GM21723 (cell line): ENCODE measurements at regions not wholly inside any gene's neighbourhood (a gene's known extent, or its start where the extent isn't known, plus 50 kb on each side); places are given as distances from the start of the nearest gene placed in this dataset.

Experiments used
- ATAC-seq: cut with Tn5 transposase; IDR thresholded peaks from one replicate; pipeline ENCODE4 v1.9.1; 2021; ENCODE audit warnings: mild to moderate bottlenecking, moderate library complexity; ENCODE audit not compliant: unreplicated experiment

DNA sequence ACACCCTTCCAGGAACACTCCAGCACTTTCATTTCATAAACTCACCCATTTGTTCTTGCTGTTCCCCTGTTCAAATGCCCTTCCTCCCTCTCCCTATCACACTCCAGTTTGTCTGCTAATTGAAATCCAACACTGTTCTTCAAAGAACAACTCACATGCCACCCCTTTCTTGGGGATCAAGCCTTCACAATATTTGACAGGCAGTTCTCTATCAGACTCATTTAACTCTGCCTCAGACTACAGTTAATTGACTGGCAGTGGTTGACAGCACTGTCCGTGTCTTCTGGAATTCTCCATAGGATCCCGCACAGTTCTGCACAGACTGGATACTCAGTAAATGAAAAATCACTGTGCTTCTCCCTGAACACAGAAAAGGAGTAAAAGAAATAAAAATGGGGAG, 87.8 kb downstream of the PMP22 start:
- ATAC-seq: no peak

DNA sequence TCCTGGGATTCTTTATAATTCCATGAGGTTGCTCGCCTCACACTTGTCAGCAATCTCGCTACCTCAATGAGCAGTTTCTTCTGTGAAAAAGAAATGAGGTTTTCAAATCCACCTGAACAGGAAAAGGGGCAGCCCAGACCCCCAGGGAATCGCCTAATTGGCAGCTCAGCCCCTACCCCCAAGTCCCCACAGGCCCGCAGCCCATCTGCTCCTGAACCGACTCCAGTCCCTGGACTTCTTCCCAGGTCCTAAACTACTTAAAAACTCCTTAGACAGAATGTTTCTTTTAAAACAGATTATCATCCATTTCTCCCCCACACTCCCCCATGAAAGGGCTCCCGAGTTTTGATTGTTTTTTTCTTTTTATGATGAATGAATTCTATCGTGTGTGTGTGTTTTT, 89.8 kb downstream of the PMP22 start:
- ATAC-seq: no peak

DNA sequence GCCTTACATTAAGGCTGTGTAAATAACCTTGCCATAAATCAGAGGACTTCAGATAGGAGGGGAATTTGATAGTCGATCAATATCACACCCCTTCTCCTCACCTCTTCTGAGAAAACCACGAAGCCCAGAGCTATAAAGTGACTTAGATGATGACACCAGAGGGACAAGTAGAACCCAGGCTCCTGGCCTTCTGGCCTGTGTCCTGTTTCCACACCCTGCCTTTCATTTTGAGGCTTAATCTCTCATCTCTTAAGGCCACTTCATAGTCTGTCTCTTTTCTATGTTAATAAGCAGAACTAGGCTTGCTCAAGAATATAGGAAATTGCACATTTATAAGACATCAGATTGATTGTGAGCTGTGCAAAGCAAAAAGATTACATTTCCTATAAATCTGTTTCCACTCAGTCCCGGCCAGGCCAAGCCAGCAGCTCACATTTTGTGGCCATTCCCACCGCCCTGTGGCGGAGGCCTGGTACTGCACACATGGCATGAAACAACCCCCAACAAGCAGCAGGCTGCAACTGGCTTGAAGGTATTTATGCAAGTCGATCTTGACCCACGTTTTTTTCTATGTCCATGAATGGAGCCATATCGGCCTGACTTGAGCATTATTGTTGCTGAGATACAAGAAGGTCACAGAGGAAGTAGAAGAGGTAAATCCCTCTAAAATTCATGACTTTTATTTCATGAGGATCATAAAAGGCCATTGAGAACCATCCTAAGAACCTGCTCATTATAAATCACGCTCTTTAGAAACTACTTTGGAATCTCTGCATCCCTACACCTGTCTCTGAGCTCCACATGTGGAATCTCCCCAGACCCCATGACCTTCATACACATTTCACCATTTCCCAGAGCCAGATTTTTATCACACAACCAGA, 93.7 kb downstream of the PMP22 start:
- ATAC-seq: no peak

DNA sequence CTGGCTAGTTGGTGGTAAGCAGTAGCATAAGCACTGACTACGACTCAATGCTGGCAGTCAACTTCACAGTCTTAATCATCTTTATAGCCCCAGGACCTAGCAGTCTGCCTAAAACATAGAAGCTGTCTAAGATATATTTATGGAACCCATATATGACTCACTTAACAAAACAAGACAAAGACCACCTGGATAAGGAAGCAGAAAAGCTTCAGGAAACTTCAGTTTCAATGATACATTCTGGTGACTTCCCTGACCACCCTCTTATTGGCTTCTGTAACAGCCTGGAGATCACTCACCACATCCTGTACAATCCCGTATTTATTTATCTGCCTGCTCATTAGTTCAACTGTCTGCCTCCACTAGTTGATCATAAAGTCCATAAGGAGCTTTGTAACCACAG, 95.5 kb downstream of the PMP22 start:
- no peak for ATAC-seq

DNA sequence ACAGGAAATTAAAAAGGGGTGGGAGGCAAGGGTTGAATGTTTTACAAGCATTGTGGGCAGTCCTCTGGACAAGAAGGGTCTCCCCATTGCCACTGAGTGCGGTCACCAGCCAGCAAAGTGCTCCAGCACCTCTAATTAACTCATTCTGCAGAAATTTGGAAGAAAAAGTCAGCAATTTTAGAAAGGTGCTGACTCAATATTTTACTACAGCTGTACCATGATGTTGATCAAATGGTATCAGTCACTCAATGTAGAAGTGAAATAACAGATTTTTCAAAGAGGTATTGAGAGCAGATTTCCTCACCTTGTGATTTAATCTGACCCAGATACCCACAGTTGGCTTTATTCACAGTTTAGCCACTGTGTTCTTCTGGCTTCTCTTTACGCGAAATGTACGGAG, 96.7 kb downstream of the PMP22 start:
- ATAC-seq: no peak

DNA sequence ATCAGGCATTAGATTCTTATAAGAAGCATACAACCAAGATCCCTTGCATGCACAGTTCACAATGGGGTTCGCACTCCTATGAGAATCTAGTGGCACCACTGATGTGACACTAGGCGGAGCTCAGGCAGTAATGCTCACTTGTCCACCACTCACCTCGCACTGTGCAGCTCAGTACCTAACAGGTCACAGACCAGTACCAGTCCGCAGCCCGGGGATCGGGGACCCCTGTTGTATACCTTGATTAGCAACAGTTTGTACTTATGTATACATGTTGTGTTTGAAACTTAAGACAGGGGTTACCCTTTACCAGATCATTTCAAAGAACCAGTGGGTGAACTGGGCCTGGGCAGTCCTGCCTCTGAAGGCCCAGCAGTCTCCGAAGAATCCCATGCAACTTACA, 103.7 kb downstream of the PMP22 start:
- ATAC-seq: no peak

DNA sequence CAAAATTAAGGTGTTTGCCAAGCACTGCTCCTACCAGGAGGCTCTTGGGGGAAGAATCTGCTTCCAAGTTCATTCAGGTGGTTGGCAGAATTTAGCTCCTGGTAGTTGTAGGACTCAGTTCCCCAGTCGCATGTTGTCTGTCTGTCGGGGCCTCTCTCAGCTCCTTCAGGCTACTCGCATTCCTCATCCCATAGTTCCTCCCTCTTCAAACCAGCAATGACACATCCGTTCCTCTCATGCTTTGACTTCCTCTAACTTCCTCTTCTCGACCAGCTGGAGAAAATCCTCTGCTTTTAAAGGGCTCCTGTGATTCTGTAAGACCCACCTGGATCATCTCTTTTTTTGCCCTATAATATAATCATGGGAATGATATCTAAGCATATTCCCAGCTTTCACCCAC, 108.1 kb downstream of the PMP22 start:
- no peak for ATAC-seq

DNA sequence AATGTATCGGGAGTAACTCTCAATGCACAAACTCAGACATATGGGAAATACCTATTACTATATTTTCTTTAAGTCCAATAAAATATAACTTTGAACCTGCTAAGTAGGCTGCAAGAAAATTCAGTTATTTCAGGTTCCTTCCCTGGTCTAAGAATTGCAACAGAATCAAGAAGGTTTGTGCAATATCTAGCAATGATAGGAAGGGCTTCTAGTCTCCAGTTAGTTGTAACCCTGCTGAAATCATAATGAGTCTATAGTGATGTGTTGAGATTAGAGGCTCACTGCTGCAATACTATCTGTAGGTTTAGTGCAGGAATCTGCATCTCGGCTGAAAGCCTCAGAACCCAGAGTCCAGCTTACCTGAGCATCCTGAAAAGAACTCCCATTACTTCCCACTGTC, 110.5 kb downstream of the PMP22 start:
- no peak for ATAC-seq

DNA sequence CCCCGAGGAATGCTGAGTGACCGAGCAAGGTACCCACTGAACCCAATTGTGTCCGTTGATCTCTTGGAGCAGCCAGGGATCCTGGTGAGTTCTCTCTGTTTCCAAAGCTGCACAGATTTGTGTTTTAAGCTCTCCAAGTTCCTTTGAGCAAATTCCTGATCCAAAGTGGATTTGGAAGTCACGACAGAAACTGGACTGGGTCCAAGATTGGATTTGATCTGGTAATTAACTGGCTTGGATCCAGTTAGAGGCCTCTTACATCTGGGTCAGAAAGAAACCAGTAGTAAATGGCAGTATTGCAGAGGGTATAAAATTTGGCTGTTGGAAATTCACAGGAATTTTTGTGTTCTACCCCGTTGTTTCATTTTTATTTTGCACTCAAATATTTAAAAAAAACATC, 119.5 kb downstream of the PMP22 start:
- no peak for ATAC-seq

DNA sequence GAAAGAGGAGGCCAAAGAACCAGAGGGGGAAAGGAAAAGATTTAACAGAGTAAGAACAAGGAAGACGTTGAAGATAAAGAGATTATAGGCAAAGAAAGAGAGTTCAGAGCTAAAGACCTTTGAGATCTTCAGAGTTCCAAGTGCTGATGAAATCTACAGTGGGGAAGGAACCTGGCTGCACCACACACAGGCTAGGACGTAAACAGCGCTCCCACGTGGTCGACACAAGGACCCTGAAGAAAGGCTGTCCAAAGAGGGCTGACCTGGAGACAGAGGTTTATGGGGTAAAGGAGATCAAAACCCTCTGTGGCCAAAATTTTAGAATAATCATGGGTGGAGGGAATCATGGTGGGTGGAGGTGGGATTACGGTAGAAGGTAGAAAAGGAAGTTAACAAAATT, 121.6 kb downstream of the PMP22 start:
- no peak for ATAC-seq

DNA sequence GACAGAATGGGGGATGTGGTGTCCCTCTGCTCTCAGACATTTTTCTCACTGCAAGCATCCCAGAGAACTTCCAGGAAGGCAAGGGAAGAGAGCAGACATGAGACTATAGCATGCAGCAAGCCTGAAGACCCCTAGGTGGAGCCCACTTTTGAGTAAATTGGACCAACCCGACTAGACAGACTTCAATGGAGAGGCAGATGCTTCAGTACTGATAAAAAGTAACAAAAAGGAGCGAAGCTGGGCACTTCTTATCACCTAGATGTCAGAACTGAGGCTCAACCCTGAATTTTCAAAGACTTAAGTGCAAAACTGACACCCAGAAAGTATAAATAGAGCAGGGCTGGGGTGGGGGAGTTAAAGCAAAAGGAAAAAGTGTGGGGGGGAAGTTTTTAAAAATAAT, 130.8 kb downstream of the PMP22 start:
- ATAC-seq: no peak

DNA sequence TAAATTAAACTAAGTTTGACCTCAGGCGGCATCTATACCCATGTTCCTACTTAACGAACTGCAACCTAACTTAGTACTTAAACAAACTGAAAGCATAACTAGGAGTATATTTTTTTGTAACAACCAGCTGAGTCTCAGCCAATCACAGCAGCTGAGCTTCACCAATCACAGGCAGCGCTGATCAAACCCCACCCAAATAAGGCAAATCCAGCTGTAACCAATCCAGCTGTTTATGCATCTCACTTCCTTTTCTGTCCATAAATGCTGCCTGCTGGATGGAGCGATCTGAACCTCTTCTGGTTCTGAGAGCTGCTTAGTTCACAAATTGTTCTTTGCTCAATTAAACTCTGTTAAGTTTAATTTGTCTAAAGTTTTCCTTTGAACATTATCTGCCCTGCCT, 131.3 kb downstream of the PMP22 start:
- no peak for ATAC-seq

DNA sequence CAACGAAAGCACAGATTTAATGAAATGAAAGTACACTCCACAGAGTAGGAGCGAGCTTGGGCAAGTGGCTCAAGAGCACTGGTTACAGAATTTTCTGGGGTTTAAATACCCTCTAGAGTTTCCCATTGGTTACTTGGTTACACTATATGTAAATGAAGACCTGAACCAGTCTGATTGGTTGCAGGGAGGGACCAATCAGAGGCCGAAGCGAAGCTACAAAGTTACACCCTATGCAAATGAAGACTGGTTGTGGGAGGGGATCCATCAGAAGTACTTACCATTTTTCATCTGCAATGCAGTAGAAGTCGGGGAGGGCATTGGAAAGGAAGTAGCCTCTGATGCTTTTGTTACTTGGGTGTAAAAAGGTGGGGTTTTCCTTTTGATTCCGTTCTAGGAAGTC, 132.0 kb downstream of the PMP22 start:
- no peak for ATAC-seq

DNA sequence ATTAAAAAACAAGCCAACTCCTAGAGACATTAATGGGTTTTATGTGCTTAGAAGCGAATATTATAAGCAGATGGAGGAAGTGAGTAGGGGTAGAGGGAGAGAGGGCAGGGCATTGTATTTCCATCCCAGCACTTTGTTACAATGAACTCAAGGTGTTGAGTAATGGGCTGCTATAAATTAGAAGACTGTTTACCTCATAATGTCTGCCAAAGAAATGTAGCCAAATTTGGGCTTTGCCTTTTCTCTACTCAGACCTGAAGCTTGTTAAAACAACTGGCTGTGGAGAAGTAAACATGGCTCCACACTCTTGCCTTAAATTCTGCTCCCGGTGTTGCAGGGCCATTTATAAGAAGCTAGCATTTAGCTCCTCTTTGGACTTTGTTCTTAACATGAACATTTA, 134.7 kb downstream of the PMP22 start:
- ATAC-seq: no peak

DNA sequence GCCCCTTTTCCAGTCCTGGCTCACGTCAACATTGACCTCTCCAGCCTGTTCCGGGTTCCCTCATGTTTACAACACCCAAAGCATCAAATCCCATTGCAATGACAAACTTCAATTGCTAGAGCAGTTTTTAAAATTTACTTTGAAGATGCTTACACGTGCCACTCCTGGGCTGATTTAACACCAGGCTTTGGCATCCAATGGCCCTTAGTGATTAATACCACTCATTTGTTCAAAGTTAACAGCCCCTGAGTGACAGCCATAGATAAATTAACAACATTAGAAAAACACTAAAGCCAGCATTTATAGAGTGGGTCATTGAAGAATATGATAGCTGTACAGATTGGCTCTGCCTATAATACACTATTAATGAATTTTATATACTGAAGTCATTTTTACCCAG, 135.1 kb downstream of the PMP22 start:
- no peak for ATAC-seq

DNA sequence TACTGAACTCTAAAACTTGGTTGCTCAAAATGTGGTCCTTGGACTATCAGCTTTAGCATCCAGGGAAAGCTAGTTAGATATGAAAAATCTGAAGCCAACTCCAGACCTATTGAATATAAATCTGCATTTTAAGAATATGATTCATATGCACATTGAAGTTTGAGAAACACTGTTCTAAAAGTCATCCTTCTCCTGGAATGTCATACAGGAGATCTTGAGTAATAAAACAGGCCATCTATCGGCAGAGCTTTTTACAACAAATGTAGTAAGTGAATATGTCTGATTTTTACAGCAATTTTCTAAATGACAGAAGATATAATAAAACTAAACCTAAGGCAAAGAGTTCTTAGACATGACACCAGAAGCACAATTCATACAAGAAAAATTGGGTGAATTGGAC, 140.4 kb downstream of the PMP22 start:
- ATAC-seq: no peak

DNA sequence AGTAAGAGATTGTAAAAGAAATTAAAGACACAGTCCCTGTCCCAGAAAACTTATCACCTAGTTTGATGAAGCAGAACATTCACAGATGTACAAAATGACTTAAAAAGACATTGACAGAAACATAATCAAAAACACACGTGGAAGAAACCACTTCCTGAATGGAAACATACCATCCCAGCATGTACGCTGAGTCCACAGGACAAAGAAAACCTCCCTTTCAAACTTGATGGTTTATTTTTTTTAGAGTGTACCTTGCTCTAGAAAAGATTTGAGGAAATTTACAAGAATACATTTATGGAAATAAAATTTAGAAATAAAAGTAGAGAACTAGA, 140.9 kb downstream of the PMP22 start:
- ATAC-seq: no peak

DNA sequence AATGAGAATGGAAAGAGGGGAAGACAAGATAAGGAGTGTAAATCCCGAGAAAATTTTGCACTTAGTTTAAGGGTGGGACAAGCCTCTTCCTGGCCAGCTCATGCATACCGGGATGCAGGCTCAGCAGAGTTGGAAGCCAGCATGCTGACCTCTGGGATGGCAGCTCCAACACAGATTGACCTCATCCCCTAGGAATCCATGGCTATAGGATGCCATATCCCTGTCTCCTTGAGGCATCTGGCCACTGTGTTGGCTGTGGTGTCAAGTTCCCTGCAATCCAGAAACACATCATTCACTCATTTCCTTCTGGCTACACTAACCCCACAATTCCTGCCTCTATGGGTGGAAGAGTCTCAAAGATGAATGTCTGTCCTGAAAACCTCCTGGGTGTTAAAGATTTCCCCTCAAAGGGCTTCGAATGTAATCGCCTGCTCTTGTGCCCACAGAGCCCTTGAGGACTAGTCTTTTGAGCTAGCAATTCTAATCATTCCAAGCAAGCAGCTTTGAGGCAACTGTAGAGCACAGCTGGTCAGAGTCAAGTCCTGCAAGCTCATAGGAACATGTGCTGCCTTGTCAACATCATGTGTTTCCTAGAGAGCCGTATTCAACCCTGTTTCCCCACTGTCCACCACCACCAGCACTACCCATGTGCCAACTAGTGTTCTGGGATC, 141.4 kb downstream of the PMP22 start:
- ATAC-seq: no peak

DNA sequence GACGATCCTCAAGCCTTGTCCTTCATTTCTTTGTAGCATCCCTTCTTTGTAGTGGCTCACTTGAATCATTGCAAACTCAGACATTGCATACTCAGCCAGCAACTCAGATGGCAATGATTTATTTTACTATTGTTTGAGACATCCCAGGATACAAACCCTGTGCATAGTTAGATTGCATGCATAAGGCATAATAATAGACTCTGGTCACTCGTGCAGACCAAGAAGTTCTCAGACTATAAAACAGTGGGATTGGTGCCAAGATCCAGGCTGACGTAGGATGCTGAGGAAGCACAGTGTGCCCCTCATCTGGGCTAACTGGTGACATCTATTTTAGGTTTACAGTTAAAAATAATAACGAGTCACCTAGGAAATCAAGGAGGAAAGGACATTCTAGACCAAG, 142.3 kb downstream of the PMP22 start:
- no peak for ATAC-seq

DNA sequence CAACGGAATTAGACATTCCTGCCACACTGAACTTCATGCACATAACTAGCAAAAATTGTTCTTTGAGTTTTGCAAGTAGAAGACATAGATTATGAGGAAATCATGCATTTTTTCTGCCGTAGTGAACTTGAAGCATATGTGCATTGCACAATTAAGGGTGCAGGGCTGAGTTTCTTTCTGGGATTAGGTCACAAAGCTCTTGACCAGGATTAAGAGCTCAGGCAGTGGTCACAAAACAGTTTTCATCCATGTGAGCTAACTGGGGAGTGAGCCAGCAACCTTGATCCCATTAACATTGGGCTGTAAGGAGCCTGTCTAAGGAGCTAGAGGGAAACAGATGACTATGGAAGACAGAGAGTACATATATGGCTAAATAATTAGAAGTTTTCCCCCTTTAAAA, 143.7 kb downstream of the PMP22 start:
- no peak for ATAC-seq

DNA sequence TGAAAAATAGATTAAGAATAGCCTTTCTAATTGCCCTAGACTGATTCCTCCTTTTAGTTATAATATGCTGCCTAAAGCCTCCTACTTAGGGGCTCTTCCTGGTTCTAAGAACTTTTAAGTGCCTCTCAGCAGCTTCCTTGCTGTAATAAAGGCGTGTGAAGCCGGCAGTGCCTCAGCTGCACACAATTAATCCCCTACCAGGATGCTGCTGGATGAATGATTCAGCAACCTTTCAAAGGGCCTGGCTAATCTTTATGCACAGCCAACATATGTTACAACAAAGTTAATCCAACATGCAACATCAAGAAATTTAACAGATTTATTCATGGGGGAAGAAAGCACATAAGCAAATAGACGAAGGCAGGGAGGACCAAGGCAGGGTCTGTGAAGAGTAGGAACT, 145.2 kb downstream of the PMP22 start:
- no peak for ATAC-seq

DNA sequence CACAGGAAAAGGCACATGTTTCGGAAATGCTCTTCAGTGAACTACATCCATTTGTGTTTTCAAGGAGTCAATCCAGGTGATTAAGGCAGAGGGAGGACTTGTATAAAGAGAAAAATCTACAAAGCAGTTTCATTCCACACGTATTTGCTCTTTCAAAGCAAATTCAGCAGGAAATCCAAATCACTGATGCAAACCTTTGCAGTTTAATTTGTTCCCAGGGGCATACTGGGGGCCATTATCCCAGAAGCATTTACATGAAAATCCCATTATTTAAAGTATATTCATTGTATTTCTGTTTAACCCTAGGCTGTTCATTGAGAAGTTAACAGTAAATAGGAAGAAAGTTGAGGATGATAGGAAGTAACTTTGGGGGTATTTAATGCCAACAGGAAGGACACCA, 147.9 kb downstream of the PMP22 start:
- ATAC-seq: no peak
